ENCODE measurements at regions not wholly inside any gene's neighbourhood (a gene's known extent, or its start where the extent isn't known, plus 50 kb on each side); places are given as distances from the start of the nearest gene placed in this dataset.

DNA sequence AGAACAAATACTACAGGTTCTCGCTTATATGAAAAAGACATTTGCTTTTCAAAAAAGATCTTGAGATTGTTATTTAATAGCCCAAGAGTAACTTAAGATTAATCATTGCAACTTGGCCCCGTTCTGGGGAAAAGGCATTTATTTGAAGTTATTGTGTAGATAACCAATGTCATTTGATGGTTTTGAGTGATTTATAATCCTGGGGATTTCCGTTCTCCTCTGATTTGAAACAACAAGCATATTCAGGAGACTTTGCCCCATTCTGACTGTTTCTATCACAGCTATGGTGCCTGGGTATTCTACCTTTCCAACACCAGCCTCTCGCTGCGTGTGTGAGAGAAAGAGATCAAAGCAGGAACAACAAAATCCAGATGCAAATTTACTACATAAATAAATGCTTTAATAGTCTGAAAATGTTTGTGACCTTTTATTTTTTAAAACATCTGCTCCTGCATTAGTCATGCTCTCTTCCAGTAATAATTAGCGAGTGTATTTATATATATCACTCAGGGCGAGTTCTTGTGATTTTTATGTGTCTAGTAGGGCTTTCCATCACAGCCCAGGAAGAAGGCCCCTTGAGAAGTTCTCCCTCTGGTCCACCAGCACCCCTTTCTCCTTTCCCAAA is 197.9 kb upstream of the FOXQ1 start:
- DNase-seq: no peak

DNA sequence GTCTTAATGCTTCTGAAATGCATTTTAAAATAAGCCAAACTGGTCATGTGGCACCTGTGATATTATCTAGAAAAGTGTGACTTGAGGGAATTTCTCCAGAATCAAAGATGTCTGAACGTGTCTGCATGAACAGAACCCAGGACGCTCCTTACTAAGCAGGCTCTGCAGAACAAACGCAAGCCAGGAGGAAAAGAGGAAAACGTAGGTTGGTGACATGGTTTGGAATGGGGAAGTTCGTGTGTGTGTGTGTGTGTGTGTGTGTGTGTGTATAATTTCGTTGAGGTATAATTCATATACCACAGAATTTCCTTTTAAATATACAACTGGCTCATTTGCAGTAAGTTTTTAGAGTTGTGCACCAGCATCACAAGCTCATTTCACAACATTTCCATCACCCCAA is 200.5 kb upstream of the FOXQ1 start:
- no peak for DNase-seq

DNA sequence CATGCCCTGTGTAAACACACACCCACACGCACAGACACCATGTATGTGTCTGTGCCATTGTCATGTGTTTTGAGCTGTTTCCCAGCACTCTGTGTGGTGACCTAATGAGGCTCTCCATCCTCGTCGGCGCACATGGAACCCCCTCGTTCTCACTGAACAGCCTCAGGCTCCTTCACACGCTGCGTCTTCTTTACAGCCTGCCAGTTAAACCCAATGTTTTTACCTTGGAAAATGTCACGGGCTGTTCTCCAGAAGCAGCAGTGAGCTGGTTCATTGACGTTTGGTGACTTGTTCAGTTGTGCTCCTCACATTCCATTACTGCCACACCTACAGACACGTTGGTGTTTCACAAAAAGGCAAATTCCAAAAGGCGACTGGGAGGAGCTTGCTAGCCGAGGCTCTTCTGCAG is 201.0 kb upstream of the FOXQ1 start:
- no peak for DNase-seq

DNA sequence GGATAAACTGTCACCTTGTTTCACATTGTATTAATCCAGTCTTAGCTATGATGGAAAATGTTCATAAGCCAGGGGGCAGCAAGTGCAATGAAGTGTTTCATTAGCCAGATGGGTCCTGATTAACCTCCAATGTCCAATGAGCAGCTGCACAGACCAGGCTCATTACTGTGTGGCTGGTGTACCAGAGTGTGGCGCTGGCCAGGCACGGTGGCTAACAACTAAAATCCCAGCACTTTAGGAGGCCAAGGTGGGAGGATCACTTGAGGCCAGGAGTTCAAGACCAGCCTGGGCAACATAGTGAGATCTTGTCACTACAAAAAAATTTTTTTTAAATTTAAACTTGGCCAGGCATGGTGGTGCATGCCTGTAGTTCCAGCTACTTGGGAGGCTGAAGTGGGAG is 201.7 kb upstream of the FOXQ1 start:
- DNase-seq: no peak

DNA sequence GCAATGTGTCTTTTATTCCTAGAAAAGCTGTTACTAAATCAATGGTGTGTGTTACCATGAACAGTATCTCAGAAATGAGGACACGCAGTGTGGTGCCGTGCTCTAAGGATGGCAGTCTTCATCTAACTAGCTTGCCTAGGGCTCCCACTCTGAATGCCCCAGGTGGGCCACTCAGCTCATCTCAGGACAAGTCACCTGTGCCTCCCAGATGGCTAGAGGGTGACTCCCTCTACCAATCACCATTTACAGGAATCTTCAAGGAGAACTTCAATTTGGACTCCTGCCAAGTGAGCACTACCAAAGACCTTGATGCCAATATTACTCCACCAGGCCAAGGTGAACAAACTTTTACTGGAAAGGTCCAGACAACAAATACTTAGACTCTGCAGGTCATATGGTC is 202.8 kb upstream of the FOXQ1 start:
- DNase-seq: no peak

DNA sequence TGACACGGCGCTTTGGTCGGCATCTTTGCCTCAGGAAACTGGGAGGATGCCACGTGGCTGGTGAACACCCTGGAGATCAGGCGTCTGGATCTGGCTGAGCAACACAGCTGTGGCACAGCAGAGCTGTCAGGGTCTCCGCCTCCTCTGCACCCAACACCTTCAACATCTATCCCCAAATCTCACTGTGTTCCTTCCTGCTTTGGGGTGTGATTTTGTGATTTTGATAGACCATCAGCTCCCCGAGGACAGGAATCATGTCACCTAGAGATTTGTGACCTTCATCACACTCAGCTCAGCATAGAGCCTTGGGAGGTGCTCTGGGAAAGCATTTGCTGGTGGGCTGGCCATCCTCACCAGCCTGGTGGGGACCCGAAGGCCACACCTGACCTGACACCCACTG is 203.7 kb upstream of the FOXQ1 start:
- no peak for DNase-seq

DNA sequence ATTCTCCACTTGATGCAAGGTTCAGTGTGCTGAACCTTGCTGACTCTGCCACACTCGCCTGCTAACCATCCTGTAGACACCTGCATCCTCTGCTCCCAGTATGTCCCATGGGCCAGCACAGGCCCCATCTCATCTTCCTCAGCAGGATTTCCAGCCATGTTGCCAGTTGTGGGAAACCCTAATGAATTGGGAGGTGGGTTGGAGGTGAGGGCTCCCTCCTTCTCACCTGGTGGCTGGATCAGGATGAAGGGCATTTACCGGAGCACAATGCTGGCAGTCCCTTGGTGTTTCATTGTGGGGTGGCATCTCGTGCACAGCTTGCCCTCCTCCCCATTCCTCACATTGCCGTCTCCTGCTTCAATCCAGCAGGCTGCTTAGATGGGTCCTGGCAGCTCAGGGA is 204.3 kb upstream of the FOXQ1 start:
- no peak for DNase-seq

DNA sequence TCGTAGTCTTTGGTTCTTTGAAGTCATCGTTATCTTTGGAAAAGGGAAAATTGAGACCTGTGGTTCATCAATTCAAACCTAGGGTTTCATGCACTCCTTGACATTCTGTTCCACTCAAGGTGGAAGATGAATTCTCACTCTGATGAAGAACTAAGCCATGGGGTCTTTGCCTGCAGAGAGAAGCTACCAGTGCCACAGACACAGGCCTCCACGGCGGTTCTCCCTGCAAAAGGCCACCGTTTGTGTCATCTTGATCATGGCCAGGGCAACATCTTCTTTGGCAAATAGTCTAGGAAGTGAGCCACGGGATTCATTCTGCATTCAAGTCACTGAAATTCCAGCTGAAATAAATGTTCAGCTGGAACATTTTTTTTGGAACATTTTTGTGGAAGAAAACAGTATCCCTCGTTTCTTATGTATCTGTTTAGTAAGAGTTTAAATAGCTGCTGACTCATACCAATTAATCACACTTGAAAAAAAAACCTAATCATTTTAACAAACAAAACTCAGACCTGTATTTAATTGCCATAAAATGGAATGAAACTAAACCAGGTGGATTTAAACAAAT is 206.0 kb upstream of the FOXQ1 start:
- no peak for DNase-seq

DNA sequence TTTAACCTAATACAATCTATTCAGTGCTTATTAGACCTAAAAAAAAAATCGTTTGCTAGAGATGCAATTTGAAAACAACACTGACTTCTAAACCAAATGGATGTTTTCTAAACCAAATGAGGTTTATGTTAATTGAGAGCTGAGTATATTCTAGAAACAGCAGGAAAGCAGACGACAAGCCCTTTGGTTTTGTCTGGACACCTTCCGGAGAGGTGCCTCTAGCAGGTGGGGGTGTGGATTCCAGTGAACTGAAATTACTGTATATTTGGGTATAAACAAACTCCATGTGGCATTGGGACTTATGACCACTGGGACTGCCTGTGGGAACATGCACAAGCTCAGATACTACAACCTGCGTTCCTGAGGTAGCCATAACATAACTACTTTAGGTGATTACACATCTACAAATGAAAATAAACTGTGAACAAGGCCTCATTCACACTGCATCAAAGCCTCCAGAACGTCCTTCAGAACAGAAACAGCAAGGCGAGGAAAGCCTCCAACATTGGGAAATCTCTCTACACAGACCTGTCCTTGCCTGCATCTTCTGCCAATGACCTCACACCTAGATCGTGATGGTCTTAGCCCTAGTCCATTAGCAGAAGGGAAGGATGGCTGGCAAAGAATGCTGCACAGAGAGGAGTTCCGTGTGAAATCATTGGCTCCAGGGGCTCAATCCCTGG is 206.8 kb upstream of the FOXQ1 start:
- DNase-seq: no peak

DNA sequence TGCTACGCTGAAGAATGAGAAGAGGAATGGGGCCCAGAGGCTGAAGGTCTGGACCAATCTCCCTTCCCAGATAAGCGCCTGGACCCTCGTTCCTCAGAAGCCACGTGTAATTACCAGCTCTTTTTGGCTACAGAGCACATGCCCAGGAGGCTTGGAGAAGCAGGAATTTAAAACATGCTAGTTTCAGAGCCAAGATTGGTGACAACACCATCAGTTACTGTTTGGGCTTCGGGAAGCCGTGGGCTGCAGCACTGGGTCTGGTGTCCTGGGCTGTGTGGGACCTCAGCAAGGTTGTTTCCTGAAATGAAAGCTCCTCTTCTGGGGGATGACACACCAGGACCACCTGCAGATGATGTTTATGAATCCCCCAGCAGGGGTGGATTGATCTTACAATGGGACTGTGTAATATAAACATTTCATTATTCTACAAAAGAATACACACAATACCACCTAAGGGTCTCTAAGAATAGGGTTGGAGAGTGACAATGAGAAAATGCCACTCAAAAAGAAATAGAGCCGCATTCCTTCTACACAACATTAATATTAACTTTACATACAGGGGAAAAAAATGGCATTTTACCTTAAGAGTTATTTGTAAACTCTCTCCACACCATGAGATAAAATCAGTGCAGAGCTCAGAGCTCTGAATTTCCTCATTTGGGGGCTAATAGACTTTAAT is 207.8 kb upstream of the FOXQ1 start:
- peak; percentile 9 for DNase-seq

DNA sequence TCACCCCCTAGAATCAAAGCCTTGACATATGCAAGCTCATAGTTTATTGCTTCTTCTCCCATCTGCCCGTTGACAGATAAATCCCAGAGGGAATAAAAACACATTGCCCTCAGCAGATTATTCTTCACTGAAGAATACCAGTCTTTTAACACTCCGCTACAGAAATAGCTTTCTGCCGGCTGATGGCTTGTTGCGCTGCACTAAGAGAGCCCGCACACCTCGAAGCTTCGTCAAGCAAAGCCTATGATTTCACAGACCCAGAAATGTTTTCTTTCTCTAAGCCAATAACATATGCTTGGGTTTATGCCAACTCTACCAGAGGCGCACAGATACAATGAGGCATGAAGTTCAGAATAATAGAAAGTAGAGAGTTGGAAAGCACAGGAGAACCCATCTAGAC is 208.9 kb upstream of the FOXQ1 start:
- no peak for DNase-seq

DNA sequence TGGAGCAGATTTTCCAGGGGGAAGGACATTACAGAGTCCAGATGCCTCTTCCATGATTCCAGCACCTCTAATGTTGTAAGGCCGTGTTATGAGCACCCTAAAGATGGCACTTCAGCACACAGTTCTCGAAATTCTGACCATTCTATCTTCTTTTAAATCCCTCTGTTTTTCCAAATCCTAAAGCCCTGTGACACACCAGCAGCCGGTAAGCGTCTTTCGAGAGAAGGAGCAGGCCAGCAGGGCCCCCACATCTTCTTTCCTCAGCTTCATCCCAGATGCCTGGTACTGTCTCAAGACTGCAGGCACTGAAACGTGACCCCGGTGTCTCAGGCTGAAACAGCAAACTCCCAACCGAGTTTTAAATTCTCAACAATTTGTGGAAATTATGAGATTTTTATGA is 211.6 kb upstream of the FOXQ1 start:
- DNase-seq: no peak

DNA sequence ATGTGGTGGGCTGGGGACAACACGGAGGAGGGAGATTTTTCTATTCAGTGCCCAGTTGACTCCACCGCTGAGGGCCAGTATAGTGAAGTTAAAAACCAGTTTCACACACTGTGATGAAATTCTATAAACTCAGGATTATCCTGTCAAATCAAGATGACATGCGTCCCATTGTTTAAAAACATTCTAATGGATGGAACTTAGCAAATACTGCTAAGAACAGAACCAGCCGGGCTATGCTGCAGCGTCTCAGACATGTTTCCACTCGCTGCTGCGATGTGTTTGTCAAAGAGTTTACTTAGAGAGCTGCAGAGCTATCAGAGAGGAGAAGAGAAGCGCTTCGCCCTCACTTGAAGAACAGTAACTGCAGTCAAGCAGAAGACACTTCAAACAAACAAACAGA is 212.6 kb upstream of the FOXQ1 start:
- no peak for DNase-seq

DNA sequence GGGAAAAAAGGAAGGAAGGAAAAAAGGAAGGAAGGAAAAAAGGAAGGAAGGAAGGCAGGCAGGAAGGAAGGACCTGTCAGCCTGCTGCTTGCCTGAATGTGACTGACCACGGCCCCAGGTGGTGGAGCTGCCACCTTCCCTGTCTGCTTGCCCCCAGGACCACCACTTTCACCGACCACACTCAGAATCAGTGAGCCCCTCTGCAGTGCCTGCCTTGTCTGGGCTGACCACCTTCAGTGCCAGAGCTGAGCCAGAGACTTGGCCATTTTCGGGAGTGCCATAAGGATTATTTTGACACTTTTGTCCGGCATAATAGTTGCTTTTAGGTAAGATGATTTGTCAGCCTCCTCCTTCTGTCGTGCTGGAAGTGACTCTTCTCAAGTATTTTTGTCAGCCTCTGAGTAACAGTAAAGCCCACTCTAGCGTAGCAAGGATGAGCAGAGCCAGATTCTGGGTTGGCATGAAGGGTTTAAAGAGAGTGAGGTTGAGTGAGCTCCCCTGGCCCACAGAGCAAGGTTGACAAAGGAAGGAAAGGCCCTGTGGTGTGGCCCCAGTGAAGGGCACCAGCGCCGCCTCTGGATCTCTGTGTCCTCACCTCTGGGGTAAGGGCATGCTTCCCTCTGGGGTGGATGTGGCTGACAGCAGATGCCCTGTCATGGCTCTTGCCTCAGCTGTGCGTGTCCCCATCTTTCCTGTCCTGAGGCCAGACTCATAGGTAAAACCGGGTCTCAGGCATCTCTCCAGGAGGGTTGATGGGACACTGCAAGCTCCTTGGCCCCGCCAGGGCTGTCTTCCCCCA is 214.7 kb upstream of the FOXQ1 start:
- DNase-seq: no peak

DNA sequence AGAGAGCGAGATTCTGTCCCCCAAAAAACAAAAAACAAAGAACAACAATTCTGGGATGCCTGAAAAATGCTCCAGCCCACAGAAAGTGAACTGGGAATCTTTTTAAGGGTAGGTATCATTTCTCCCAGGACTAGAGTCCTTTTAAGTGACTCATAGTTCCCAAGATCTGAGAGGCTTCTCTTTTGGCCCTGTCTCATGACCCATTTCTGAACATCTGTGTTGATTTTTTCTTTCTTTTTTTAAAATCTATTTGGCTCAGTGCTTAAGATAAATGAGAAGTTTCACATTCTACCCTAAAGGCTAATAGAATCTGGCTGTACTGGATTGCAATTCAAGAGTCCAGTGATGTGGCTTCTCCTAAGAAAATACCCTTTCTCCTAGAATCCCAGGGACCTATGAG is 217.6 kb upstream of the FOXQ1 start:
- DNase-seq: peak; percentile 46

DNA sequence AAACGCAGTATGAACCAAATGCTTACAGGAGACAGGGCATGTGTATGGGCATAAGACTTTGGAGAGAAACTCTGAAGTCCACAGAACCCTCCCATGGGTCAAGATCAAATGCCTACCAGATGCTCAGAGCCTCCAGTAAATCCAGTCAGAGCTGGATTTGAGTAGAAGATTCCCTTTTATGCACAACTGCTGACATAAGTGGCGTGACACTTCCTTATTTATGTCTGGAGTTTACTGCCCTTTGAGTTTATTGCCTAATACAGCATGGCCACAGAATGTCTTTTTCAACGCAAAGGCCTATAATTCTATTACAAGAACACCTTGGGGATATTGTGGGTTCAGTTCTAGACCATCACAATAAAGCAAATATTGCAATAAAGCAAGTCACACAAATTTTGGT is 220.0 kb upstream of the FOXQ1 start:
- no peak for DNase-seq

DNA sequence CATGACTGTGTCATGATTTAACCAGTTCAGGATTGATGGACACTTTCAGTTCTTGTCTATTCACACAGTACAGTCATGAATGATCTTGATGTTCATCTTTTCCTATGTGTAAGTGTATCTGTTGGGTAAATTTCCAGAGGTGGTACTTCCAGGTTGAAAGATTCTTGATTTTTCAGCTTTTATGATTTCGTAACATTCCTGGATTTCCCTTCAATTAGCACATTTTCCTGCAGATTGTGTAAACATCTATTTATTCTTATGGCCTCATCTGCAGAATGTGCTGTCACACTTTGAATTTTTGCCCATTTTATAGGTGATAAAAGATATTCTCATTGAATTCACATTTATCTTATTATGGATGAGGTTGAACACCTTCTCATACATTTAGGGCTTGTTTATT is 222.0 kb upstream of the FOXQ1 start:
- DNase-seq: no peak

DNA sequence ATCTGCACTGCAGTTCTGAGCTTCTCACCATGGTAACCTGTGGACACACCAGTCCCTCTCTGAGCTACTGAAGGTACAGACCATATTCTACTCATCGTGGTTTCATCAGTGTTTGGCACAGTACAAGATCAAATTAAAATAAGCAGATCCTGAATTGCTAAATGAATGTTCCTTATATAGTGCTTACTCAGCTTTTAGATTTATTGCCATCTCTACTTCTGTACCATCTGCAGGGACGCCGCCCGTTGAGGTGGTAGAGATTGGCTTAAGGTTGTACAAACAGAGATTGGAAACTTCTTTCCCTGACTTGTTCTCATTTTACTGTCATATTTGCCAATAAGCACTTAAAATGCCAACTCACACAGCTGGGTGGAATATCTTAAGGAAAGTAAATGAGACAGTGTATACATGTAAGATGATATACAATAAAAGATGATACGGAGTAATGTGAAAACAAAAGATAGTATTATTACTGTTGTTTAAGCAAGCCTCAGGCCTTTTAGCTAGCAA is 223.4 kb upstream of the FOXQ1 start:
- DNase-seq: no peak

DNA sequence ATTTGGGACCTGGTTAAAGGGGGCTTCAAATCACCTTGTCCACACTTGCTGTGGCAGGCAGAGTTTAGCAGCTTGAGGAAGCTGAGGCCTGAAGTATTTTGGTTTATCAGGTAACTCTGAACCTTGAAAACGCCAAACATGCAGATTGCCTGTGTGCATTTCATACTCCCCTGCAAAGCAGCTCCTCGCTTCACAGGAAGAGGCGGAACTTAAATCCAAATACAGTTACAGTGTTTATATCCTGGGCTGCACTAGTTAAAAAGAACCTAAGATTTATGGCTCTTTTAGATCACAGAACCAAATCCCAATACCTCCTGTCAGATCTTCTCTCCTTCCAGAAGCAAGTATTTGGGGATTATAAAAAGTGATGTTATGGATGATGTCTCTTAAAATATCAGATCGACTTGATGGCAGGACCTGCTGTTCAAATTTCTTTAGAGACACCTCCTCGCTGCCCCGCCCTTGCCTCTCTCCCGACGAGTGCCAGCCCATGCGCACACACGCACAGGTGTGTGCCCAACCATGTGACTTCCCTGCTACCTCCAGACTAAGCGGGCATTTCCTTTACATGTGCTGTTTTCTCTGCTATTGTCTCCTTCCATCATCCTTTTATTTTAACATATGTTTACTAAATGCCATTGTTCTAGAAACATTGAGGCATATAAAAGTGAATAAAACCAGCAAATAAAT is 224.6 kb upstream of the FOXQ1 start:
- no peak for DNase-seq

DNA sequence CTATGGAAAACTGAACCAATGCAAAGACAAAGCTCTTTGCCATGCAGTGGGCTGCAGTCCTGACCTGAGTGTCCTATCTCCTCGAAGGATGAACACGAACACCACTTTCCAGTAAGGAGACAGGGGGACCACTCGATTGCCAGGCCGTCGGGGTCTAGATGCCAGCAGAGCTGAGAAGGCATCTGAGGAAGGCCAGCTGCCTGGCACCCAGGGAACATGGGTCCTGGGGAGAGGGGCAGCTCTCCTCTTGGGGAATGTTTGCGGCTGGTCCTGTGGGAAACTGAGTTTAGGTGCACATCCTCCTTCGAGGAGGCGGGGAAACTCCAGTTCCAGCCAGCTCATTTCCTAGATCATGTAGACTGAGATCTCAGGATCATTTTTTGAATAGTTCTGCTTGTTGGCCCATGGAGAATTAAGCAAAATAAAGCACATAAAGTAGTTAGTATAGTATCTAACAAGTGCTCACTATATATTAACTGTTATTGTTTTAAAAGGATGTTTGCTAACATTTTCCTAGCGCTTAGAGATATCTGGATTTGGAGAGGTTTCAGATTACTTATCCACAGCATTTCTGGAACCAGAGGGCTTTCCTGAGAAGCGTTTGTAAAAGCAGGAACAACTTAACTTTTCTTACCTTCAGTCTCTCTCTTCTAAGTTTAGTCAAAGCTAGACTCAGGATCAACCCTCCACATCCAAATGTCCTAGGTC is 225.3 kb upstream of the FOXQ1 start:
- no peak for DNase-seq

DNA sequence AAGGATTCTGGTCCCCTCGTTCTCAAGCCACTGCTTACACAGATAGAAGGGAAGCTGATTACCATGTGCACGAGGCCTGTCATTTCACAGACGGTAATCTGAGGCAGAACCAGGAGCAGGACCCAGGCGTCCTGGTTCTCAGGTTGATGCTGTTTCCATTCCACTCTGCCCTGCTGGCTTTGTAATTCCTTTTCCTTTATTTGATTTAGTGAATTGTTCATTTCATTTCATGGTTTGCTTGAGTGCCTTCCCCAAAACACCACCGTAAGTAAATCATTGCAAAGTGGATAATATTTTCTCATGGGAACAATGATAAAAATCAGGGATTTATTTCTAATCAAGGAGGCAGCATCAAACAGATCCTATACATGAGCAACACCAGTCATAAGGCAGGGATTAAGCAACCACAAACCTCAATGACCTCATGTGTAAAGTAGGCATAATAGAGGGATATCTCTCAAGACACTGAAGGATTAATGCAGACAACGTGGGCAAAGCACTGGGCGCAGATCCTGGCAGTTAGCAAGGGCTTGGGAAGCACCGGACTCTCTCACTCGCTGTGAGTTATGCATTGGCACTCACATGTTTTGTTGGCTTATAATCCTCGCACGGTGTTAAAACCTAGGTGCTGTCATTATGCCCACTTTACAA is 229.5 kb upstream of the FOXQ1 start:
- peak; percentile 55 for DNase-seq
